DOHH2 (cell line): ENCODE measurements at regions not wholly inside any gene's neighbourhood (a gene's known extent, or its start where the extent isn't known, plus 50 kb on each side); places are given as distances from the start of the nearest gene placed in this dataset.

ENCODE experiments used
- H3F3A ChIP-seq: fragments of 200-600 bp; sonication (generic), shearing (Covaris generic); 2 replicates; pipeline ENCODE4 v1.6.0; 2016; ENCODE audit warnings: antibody characterized with exemption, mild to moderate bottlenecking; ENCODE audit not compliant: control insufficient read depth, insufficient read depth
- H3K27ac ChIP-seq: fragments of 200-600 bp; sonication (generic); 2 replicates; pipeline ENCODE4 v1.5.1; 2014; ENCODE audit warnings: low read depth, mild to moderate bottlenecking, low read length, moderate library complexity
- H3K27me3 ChIP-seq: fragments of 200-600 bp; sonication (generic); 2 replicates; pipeline ENCODE4 v1.6.1; 2014; ENCODE audit warnings: mild to moderate bottlenecking, low read length, mixed read lengths; ENCODE audit not compliant: control insufficient read depth
- H3K36me3 ChIP-seq: fragments of 200-600 bp; sonication (generic); 2 replicates; pipeline ENCODE4 v1.6.1; 2014; ENCODE audit warnings: mild to moderate bottlenecking, low read length, moderate library complexity, mixed read lengths; ENCODE audit not compliant: control insufficient read depth
- H3K4me1 ChIP-seq: fragments of 200-600 bp; sonication (generic); 2 replicates; pipeline ENCODE4 v1.6.1; 2014; ENCODE audit warnings: mild to moderate bottlenecking, low read length, mixed read lengths; ENCODE audit not compliant: control insufficient read depth
- H3K4me2 ChIP-seq: fragments of 200-600 bp; sonication (generic); 2 replicates; pipeline ENCODE4 v1.6.0; 2014; ENCODE audit warnings: mild to moderate bottlenecking, low read length, moderate library complexity
- H3K4me3 ChIP-seq: fragments of 200-600 bp; sonication (generic); 2 replicates; pipeline ENCODE4 v1.5.1; 2014; ENCODE audit warnings: mild to moderate bottlenecking, low read length, mixed read lengths
- H3K79me2 ChIP-seq: fragments of 200-600 bp; sonication (generic); 2 replicates; pipeline ENCODE4 v1.6.1; 2014; ENCODE audit warnings: mild to moderate bottlenecking, low read length, mixed read lengths; ENCODE audit not compliant: control insufficient read depth
- H3K9me2 ChIP-seq: fragments of 200-600 bp; sonication (generic); replicated peaks from 2 replicates; pipeline ENCODE4 v1.6.1; 2014; ENCODE audit warnings: mild to moderate bottlenecking, low read length, mixed read lengths; ENCODE audit not compliant: control insufficient read depth
- H3K9me3 ChIP-seq: fragments of 200-600 bp; sonication (generic); 2 replicates; pipeline ENCODE4 v1.6.1; 2014; ENCODE audit warnings: antibody characterized with exemption, low read length, mixed read lengths; ENCODE audit not compliant: control insufficient read depth, insufficient read depth
- H4K20me1 ChIP-seq: fragments of 200-600 bp; sonication (generic); 2 replicates; pipeline ENCODE4 v1.6.0; 2014; ENCODE audit warnings: low read depth, mild to moderate bottlenecking, antibody characterized with exemption, low read length, moderate library complexity; ENCODE audit not compliant: control insufficient read depth, insufficient read depth
- EZH2phosphoT487 ChIP-seq: fragments of 200-600 bp; sonication (generic); IDR thresholded peaks from 2 replicates; pipeline ENCODE4 v1.6.1; 2017; ENCODE audit warnings: borderline replicate concordance, mild to moderate bottlenecking, antibody characterized with exemption, low read length, moderate library complexity, mixed read lengths
- TF ChIP-seq, protein P1 (sequence below): fragments of 200-600 bp; sonication (generic); IDR thresholded peaks from one replicate; pipeline ENCODE4 v1.5.1; 2014; ENCODE audit warnings: antibody characterized with exemption, mild to moderate bottlenecking, low read depth, low read length; ENCODE audit not compliant: poor library complexity, severe bottlenecking

DNA sequence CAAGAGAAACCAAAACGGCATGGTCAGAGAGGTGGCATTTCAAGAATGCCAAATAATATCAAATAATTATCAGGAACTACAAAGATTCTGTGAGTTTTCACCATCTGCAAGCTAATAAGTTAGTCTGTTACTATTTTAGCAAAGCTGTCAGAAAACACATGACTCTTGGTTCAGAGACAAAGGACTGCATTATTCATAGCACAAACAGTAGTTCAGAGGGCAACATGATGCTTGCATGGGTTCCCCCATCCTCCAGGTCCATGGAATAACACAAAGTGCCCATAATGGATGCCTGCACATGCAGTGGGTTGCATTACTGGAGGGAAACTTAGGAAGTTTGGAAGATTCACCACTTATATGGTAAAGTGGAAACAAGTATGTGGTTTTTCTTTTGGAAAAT is 228.8 kb upstream of the ALCAM start:
- Histone ChIP-seq H3K4me3 (no peak overlapping the region), H3K4me2 (no peak overlapping the region), H3K36me3 (no peaks in the 10 kb centered on the region), H3K4me1 (no peaks in the 10 kb centered on the region), H3K27ac (no peak overlapping the region), H3K9me3 (no peaks in the 10 kb centered on the region), H3K79me2 (no peaks in the 10 kb centered on the region), H3K27me3 (no peaks in the 10 kb centered on the region), H4K20me1 (no peaks in the 10 kb centered on the region), H3K9me2 (no peaks in the 10 kb centered on the region), H3F3A (no peaks in the 10 kb centered on the region)
- TF ChIP-seq, protein P1, sequence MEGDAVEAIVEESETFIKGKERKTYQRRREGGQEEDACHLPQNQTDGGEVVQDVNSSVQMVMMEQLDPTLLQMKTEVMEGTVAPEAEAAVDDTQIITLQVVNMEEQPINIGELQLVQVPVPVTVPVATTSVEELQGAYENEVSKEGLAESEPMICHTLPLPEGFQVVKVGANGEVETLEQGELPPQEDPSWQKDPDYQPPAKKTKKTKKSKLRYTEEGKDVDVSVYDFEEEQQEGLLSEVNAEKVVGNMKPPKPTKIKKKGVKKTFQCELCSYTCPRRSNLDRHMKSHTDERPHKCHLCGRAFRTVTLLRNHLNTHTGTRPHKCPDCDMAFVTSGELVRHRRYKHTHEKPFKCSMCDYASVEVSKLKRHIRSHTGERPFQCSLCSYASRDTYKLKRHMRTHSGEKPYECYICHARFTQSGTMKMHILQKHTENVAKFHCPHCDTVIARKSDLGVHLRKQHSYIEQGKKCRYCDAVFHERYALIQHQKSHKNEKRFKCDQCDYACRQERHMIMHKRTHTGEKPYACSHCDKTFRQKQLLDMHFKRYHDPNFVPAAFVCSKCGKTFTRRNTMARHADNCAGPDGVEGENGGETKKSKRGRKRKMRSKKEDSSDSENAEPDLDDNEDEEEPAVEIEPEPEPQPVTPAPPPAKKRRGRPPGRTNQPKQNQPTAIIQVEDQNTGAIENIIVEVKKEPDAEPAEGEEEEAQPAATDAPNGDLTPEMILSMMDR, result no peak
- no peak for TF ChIP-seq EZH2phosphoT487

DNA sequence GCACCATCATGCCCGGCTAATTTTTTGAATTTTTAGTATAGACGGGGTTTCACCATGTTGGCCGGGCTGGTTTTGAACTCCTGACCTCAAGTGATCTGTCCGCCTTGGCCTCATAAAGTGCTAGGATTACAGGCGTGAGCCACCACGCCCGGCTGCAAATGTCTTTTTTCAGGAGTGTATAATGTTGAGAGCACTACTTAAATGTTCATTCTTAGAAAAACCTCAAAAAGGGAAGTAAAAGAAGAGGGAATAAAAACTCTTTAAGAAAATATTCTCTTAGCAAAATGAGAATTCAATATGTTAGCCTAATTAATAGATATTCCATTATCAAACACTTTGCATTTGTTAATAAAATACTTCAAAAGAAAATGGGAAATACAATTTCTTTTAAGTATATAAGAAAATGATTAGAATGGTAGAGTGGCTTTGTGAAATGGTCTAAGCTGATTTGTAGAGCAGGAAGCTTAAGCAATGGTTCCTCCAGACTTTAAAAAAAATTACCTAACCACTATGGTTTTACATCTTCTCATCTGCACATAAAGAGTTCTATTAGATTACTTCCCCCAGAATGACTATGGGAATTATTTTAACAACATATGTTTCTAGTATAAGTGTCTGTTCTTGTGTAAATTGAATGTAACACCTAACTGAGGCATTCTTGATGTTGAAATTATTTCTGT is 226.7 kb upstream of the ALCAM start:
- H3K79me2 ChIP-seq, result no peaks in the 10 kb centered on the region
- H3K27me3 ChIP-seq, result no peaks in the 10 kb centered on the region
- no peak overlapping the region for H3K27ac ChIP-seq
- H3K36me3 ChIP-seq, result no peaks in the 10 kb centered on the region
- no peak for TF ChIP-seq EZH2phosphoT487
- TF ChIP-seq, protein P1, result no peak
- no peaks in the 10 kb centered on the region for H4K20me1 ChIP-seq
- H3K4me1 ChIP-seq, result no peaks in the 10 kb centered on the region
- no peak overlapping the region for H3K4me2 ChIP-seq
- H3K9me3 ChIP-seq, result no peaks in the 10 kb centered on the region
- H3K9me2 ChIP-seq, result no peaks in the 10 kb centered on the region
- H3K4me3 ChIP-seq, result no peak overlapping the region
- no peaks in the 10 kb centered on the region for H3F3A ChIP-seq

DNA sequence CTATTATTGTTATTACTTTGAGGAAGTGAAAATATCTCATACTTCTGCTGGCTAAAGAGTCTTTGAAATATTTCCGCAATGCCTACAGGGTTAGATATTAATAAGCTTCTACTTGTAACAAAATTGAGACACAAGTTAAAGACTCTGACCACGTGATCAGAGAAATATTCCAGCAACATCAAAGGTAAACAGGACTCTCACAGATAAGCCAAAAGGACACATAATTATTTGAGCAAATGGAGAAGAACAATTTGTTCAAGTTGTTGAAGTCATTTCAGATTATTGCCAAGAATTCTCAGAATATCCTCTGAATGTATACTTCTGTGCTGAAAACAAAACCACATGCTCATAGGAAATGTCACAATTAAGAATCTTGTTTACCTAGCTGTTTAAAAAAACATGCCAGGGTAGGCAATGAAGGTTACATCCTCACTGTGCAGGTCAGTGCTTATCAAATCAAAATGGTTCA is 225.8 kb upstream of the ALCAM start:
- Histone ChIP-seq H3K4me1 (no peaks in the 10 kb centered on the region), H3K36me3 (no peaks in the 10 kb centered on the region), H3K27ac (no peak overlapping the region), H3F3A (no peaks in the 10 kb centered on the region), H3K9me2 (no peaks in the 10 kb centered on the region), H3K4me2 (no peak overlapping the region), H3K9me3 (no peaks in the 10 kb centered on the region), H3K4me3 (no peak overlapping the region), H4K20me1 (no peaks in the 10 kb centered on the region), H3K79me2 (no peaks in the 10 kb centered on the region), H3K27me3 (no peaks in the 10 kb centered on the region)
- TF ChIP-seq EZH2phosphoT487, result no peak
- TF ChIP-seq, protein P1, result no peak
